MCF 10A (cell line): ENCODE measurements at regions not wholly inside any gene's neighbourhood (a gene's known extent, or its start where the extent isn't known, plus 50 kb on each side); places are given as distances from the start of the nearest gene placed in this dataset.
"Not testable (repeated sequence)": the region's sequence is repeated elsewhere in the genome, so short reads cannot be mapped to it uniquely, and the experiment has no call there.

Experiments
- BruUV-seq: library from RNA; stranded (reverse); fragments of 400-500 nt; replicated peaks from 2 replicates; lab custom pipeline; 2021; lab: Mats Ljungman, UMichigan
- CTCF ChIA-PET: fragments of 300-600 bp; sonication (Branson Sonifier 250); formaldehyde crosslinking; extraction: SDS; loops from one replicate; lab custom pipeline; 2021; ENCODE audit warnings: antibody characterized with exemption, inconsistent platforms; lab: Yijun Ruan, JAX
- POLR2A ChIA-PET: fragments of 300-600, 350-650 bp; sonication (Branson Sonifier 250); formaldehyde crosslinking; extraction: SDS; loops from one replicate; lab custom pipeline; 2020; ENCODE audit warnings: antibody characterized with exemption, inconsistent platforms; lab: Yijun Ruan, JAX
- DNase-seq: peaks from one replicate; pipeline ENCODE4 v3.0.0-alpha.2; 2018; ENCODE audit not compliant: unreplicated experiment
- H3K27ac Mint-ChIP-seq: one replicate; pipeline ENCODE4 v1.8.0; 2022; ENCODE audit warnings: mild to moderate bottlenecking, low read depth, mixed read lengths; ENCODE audit not compliant: unreplicated experiment
- H3K27me3 Mint-ChIP-seq: one replicate; pipeline ENCODE4 v1.8.0; 2022; ENCODE audit warnings: mixed read lengths; ENCODE audit not compliant: insufficient read depth, unreplicated experiment
- H3K36me3 Mint-ChIP-seq: one replicate; pipeline ENCODE4 v1.8.0; 2022; ENCODE audit warnings: mild to moderate bottlenecking, moderate library complexity, mixed read lengths; ENCODE audit not compliant: insufficient read depth, unreplicated experiment
- H3K4me1 Mint-ChIP-seq: one replicate; pipeline ENCODE4 v1.8.0; 2022; ENCODE audit warnings: mixed read lengths; ENCODE audit not compliant: insufficient read depth, unreplicated experiment
- H3K4me3 Mint-ChIP-seq: one replicate; pipeline ENCODE4 v1.8.0; 2022; ENCODE audit warnings: mild to moderate bottlenecking, moderate library complexity, mixed read lengths; ENCODE audit not compliant: unreplicated experiment
- H3K9me3 Mint-ChIP-seq: one replicate; pipeline ENCODE4 v1.8.0; 2022; ENCODE audit warnings: mixed read lengths; ENCODE audit not compliant: unreplicated experiment
- CTCF ChIP-seq: fragments of 200-600 bp; IDR thresholded peaks from one replicate; pipeline ENCODE4 v1.8.0; 2022; ENCODE audit warnings: antibody characterized with exemption, mild to moderate bottlenecking; ENCODE audit not compliant: unreplicated experiment
- intact Hi-C: fragments of 100-400 bp; cut with micrococcal nuclease; formaldehyde crosslinking; loops from 2 replicates; pipeline ENCODE4 v1.14.1; 2022

- peaks cover 14% of the 10 kb centered on the region for H3K9me3 Mint-ChIP-seq
- ChIA-PET POLR2A (no interaction called here), CTCF (interaction anchor here (0.6 kb wide), 1 partner anchor 458 kb away, joined by 3 read pairs; no protein-coding TSS in a partner anchor)
- no peak overlapping the region for H3K4me3 Mint-ChIP-seq
- H3K4me1 Mint-ChIP-seq: no peaks in the 10 kb centered on the region
- H3K36me3 Mint-ChIP-seq: no peaks in the 10 kb centered on the region
- DNase-seq: no peak
- BruUV-seq: no TSS peak
- no peak for TF ChIP-seq CTCF
- H3K27ac Mint-ChIP-seq: no peak overlapping the region
- no peaks in the 10 kb centered on the region for H3K27me3 Mint-ChIP-seq
- intact Hi-C loops: no loop called here
These were observed 163.6 kb upstream of the DYRK2 start for GRCh38 chr12:67484791-67485480.

- POLR2A ChIA-PET: no interaction called here
- Mint-ChIP-seq H3K9me3 (peaks cover 26% of the 10 kb centered on the region), H3K36me3 (no peaks in the 10 kb centered on the region), H3K4me1 (no peaks in the 10 kb centered on the region), H3K4me3 (no peak overlapping the region), H3K27me3 (no peaks in the 10 kb centered on the region), H3K27ac (no peak overlapping the region)
- no peak for TF ChIP-seq CTCF
- DNase-seq: no peak
- BruUV-seq: no TSS peak
- CTCF ChIA-PET: interaction anchor here (0.9 kb wide), 1 partner anchor 10 kb away, joined by 3 read pairs; no protein-coding TSS in a partner anchor
- intact Hi-C loops: no loop called here
These were observed 161.9 kb upstream of the DYRK2 start for GRCh38 chr12:67486671-67487070.

GRCh38 chr12:67488349-67488748 is 160.2 kb upstream of the DYRK2 start:
- H3K27ac Mint-ChIP-seq, BruUV-seq, DNase-seq, H3K36me3 Mint-ChIP-seq, intact Hi-C loops, H3K4me3 Mint-ChIP-seq, H3K4me1 Mint-ChIP-seq, H3K27me3 Mint-ChIP-seq: not testable (repeated sequence)
- POLR2A ChIA-PET: interaction anchor here (0.6 kb wide), 1 partner anchor 36 kb away, joined by 3 read pairs; no protein-coding TSS in a partner anchor
- H3K9me3 Mint-ChIP-seq: peaks cover 37% of the 10 kb centered on the region
- CTCF ChIA-PET: interaction anchor here (0.6 kb wide), 1 partner anchor 116 kb away, joined by 3 read pairs; no protein-coding TSS in a partner anchor

- peaks cover 37% of the 10 kb centered on the region for H3K9me3 Mint-ChIP-seq
- intact Hi-C loops: no loop called here
These were observed 159.5 kb upstream of the DYRK2 start for GRCh38 chr12:67489007-67489406.

More at GRCh38 chr12:67489007-67489406, 159.5 kb upstream of the DYRK2 start:
- no peaks in the 10 kb centered on the region for H3K27me3 Mint-ChIP-seq
- H3K4me1 Mint-ChIP-seq: no peaks in the 10 kb centered on the region
- no peak overlapping the region for H3K4me3 Mint-ChIP-seq
- DNase-seq: no peak
- BruUV-seq: no TSS peak
- ChIA-PET CTCF (no interaction called here), POLR2A (no interaction called here)
- no peak overlapping the region for H3K27ac Mint-ChIP-seq
- no peak for TF ChIP-seq CTCF
- no peaks in the 10 kb centered on the region for H3K36me3 Mint-ChIP-seq
